GM12874 (cell line): ENCODE measurements at regions not wholly inside any gene's neighbourhood (a gene's known extent, or its start where the extent isn't known, plus 50 kb on each side); places are given as distances from the start of the nearest gene placed in this dataset.

Experiments used
- TF ChIP-seq, protein P1 (sequence below): IDR thresholded peaks from 2 replicates; pipeline ENCODE4 v1.5.1; 2011; ENCODE audit warnings: low read depth, mild to moderate bottlenecking, control low read depth, low read length, moderate library complexity; ENCODE audit not compliant: insufficient read depth

DNA sequence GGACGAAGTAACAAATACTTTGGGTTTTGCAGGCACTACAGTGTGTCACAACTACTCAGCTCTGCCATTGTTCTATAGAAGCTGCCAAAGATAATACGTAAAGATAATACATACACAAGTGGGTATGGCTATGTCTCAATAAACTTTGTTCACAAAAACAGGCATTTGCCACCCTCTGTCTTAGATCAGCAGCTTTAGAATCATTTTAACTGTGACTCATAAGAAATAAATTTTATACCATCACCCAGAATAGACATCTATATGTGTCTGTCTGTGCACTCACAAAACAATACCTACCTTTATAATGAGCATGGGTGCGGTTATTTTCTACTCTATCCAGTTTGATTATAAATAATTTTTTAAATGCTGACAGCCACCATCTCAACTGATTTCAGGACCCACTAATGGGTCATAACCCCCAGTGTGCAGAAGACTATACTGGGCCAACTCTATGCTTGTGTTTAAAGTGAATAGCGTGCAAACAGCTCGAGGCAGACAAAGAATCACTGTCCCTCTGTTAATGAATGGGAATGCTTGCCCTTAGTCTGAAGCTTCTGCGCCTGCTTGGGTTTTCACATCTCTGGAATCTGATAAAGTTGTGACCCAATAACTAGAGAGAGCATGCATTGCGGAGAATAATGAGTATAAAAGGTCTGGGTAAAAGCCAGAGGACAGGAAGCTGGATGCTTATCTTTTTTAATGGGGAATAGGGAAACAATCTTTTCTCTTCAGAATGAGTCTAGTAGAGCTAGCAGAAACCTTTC is 216.2 kb downstream of the PLPP3 start:
- TF ChIP-seq, protein P1, sequence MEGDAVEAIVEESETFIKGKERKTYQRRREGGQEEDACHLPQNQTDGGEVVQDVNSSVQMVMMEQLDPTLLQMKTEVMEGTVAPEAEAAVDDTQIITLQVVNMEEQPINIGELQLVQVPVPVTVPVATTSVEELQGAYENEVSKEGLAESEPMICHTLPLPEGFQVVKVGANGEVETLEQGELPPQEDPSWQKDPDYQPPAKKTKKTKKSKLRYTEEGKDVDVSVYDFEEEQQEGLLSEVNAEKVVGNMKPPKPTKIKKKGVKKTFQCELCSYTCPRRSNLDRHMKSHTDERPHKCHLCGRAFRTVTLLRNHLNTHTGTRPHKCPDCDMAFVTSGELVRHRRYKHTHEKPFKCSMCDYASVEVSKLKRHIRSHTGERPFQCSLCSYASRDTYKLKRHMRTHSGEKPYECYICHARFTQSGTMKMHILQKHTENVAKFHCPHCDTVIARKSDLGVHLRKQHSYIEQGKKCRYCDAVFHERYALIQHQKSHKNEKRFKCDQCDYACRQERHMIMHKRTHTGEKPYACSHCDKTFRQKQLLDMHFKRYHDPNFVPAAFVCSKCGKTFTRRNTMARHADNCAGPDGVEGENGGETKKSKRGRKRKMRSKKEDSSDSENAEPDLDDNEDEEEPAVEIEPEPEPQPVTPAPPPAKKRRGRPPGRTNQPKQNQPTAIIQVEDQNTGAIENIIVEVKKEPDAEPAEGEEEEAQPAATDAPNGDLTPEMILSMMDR = no peak

DNA sequence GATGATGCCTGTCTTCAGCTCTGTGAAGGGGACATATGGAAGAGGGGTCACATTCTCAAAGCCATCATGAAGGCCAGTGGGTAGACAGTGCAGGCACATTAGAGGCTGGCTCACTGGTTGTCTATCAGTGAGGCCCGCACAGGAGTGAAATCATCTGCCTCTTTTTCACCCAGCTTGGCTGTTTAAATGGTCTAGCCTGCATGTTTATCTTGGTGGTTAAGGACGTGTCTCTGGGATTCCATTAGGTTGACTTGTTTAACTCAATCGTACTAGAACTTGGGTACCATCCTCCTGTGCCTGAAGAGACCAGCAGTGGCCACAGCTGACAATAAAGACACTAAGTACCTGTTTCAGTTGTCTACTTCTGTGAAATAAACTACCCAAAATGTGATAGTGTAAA is 219.3 kb downstream of the PLPP3 start:
- TF ChIP-seq, protein P1 = no peak

DNA sequence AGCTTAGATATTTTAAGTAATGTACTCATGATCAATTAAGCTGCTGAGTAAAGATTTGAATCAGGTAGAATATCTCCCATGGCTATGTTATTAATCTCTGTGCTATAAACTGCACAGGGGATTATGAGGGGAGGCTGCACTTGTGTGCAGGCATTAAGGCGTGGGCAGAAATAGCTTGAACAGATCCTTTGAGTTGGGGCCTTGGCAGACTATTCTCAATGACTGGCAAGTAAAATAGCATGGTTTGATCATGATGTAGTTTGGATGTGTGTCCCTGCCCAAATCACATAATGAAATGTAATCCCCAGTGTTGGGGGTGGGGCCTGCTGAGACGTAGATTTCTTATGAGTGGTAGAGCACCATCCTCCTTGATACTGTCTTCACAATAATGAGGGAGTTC is 220.3 kb downstream of the PLPP3 start:
- TF ChIP-seq, protein P1 = no peak

DNA sequence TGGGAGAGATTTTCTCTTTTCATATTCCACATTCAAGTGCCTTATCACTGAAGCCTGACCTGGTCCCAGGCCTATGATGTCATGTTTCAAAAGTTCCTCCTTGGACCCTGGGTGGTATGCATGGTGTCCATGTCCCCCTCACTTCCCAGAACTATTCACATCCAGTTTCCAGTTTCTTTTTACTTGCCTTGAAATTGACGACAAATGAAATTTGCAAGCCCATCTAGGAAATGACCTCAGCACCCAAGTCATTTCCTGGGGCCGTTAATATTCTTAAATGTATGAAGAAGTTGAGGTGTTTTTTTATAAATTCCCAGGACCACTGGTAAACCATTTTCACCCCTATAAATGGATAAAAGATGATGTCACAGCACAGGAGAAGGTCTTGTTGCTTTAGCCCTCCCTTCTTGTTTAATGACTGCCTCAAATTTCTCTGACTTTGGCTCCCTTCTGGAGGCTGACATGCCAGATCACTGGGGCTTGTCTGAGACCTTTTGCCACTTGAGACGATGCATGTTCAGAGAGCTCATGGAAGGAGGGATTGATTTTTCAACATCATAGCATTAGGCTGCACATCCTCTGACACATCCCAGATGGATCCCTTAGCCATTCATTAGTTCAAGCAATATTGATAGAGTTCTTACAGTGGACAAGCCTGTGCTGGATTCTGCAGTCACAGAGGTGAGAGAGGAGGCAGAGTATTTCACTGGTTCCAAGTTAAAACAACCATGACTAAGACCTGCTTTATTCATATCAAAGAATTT is 221.3 kb downstream of the PLPP3 start:
- TF ChIP-seq, protein P1 = no peak

DNA sequence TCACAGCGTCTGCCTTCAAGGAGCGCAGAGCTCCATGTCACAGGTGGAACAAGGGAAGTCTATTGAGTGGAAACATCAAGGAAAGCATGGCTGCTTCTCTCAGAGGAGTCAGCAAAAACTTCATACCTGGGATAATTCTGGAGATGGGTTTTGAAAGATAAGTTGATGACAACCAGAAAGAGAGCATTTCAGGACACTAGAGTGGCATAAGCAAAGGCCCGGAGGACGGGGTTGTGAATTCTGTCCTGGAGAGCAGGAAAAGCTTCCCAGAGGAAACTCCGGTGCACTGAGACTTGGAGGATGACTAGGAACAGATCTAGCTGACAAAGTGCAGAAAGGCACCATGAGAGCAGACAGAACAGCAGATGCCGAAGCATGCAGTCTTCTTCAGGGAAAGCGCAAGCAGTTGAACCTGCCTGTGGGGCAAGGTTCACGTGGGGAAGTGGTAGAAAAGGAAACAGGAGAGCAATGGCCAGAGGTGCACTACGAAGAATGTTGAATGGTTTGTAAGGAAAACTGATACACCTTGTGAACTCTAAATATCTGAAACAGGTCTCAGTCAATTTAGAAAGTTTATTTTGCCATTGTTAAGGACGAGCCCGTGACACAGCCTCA is 222.9 kb downstream of the PLPP3 start:
- TF ChIP-seq, protein P1 = no peak

DNA sequence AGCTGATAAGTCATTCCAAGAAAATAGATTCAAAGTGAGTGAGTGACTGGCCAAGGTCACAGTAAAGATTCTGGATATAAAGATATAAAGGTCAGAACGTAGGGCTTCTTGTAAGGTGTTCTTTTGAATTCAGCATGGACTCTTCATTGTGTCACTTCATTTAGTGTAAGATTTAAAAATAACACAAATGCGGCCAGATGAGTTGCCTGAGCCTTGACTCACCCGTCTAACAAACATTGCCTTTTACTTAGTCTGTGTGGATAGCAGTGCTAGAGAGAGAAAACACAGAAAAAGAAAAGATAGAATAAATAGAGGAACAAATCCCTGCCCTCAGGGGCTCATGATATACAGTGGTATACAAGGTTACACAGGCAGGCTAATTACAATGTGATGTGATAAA is 223.4 kb downstream of the PLPP3 start:
- TF ChIP-seq, protein P1 = no peak

DNA sequence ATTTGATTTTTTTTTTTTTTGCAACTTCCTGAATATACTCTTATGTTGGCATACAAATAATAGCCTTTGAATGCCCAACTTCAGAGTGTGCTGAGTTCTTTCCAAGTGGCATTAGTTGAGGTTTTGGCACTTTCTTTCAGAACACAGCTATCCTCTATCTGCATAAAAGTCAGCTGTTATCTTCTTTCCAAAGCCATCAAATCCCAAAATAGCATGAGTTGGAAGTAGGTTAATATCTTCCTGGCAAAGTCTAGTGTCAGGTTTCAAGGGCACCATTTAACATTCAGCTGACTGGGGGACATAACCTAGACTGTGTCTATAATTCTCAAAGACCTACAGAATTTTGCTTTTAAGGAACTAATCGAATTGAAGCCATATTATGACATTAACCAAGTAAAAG is 223.9 kb downstream of the PLPP3 start:
- TF ChIP-seq, protein P1 = no peak
